Activated CD4-positive, alpha-beta T cell treated with anti-CD3 and anti-CD28 coated beads for 48 hours (primary cell): ENCODE measurements at regions not wholly inside any gene's neighbourhood (a gene's known extent, or its start where the extent isn't known, plus 50 kb on each side); places are given as distances from the start of the nearest gene placed in this dataset.

ENCODE experiments used
- DNase-seq: peaks from one replicate; pipeline ENCODE4 v3.0.0-alpha.2; 2020

GRCh38 chr13:102933523-102933922 lies 87.7 kb downstream of the ERCC5 start:
- no peak for DNase-seq

DNA sequence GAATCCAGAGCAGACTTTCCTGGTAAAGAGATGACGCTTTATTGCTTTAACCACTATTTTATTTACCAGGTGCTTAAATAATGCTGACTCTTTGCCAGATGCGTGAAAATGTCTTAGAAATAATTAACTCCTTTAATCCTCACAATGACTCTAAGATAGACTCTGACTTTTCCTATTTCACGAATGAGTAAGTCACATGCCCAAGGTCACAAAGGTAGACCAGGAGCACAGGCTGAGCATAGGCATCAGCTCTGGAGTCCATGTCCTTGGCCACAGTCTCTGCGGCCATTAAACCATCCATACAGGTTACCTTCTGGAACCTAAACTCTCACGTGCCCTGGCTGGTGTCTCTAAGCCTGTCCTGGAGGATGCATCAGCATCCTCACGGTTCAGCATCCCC lies 87.3 kb downstream of the ERCC5 start:
- DNase-seq: no peak

DNA sequence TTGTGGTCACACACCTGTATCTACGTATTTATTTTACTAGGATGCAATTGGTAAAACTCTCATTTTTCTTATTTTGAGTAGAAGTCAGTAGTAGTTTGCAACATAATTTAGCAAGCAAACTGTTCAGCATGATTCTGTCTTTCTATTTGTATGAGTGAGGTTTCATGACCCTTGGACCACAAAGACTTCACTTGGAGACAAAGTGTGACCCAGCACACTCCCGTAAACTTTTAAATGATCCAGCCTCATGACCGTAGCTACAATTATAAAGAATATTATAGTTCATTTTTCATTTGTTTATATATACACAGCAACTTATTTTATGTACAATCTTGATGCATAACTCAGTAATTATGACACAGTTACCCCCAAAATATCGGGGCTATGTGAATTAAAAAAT lies 86.5 kb downstream of the ERCC5 start:
- DNase-seq: no peak

DNA sequence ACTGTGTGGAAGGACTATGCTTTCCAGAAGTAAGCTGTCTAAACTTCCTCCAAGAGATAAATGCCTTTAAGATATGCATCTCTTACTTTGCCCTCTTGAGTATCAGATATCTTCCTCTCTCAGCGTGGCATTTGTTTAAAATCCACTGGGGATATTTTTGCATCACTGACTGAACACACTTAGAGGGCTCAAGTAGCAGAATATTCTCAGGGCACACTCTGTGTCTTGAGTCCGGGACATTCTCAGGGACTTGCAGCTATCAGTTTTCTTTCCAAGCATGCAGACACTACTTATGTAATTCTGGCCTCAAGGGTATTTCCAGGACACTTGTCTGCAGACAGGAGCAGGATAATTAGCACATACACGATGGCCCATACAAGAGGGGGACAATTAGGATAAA lies 84.7 kb downstream of the ERCC5 start:
- DNase-seq: no peak

DNA sequence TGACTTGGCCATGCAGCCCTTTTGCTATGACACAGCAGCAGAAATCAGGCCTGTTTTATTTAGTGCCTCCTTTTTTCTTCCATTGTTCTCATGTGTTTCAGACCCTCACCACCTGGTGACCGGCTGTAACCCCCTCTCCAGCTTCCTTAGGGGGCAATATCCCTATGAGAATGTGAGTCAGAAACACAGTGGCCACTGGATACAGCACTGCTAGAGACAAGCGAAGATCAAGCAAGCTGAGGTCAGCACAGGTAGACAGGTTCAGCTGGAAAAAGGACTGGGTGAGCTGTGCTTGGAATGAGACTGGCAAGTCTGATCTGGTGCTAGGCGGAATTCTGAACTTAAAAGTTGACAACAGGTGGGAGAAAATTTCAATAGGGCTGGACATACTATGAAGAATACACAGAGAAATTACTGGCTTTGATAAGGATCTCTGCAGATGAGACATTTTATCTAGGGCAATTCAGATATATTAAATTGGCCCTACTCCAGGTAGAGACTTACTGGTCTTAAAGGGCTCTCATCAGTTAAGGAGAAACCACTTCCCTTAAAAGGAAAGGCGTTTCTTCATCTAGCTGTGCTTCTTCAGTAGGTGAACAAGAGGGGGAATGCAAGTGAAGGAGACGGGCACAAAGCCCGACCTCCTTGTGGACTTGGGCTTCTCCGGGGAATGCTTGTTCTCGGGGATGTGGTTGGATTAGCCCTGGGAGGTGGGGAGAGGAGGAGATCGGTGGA lies 83.3 kb downstream of the ERCC5 start:
- no peak for DNase-seq
